OCI-LY7 (cell line): ENCODE measurements at regions not wholly inside any gene's neighbourhood (a gene's known extent, or its start where the extent isn't known, plus 50 kb on each side); places are given as distances from the start of the nearest gene placed in this dataset.

Experiments used
- EZH2phosphoT487 ChIP-seq: fragments of 200-600 bp; sonication (generic); IDR thresholded peaks from 2 replicates; pipeline ENCODE4 v1.6.1; 2018; ENCODE audit warnings: low read depth, borderline replicate concordance, mild to moderate bottlenecking, mixed run types, antibody characterized with exemption, low read length, moderate library complexity, mixed read lengths
- TF ChIP-seq, protein P1 (sequence below): fragments of 200-600 bp; sonication (generic); conservative IDR thresholded peaks from 2 replicates; pipeline ENCODE4 v1.5.1; 2014; ENCODE audit warnings: mild to moderate bottlenecking, antibody characterized with exemption, low read length, moderate library complexity, mixed read lengths

DNA sequence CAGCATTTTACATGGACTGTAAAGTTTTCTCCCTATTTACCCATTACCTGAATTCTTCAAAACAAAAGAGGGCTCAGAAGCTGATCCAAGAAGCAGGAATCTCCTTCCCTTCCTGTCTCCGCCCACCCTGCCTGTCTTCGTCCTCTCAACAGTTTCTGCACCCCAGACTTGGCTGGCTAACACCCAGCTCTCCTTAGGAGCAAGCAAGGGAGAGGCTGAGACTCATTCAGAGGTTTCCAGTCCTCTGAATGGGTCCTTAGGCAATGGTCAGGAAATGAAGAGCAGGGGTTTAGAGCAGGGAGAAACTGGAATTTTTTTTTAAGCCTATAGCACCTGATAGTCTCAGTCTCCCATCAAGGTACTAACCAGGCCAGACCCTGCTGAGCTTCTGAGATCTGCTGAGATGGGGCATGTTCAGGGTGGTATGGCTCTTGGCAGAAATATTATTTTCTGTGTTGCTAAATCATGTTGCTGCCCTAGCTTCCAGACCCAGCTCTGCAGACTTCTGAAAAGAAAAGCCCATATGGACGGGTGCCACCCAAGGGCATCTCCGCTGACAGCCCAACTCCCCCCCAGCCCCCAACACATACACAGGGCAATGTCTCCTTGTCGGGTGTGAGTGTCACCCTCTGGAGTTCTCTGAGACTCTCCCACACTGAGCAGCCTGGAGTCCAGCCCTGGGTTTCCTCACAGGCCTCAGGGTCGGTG lies 74.6 kb upstream of the CD93 start:
- TF ChIP-seq, protein P1, sequence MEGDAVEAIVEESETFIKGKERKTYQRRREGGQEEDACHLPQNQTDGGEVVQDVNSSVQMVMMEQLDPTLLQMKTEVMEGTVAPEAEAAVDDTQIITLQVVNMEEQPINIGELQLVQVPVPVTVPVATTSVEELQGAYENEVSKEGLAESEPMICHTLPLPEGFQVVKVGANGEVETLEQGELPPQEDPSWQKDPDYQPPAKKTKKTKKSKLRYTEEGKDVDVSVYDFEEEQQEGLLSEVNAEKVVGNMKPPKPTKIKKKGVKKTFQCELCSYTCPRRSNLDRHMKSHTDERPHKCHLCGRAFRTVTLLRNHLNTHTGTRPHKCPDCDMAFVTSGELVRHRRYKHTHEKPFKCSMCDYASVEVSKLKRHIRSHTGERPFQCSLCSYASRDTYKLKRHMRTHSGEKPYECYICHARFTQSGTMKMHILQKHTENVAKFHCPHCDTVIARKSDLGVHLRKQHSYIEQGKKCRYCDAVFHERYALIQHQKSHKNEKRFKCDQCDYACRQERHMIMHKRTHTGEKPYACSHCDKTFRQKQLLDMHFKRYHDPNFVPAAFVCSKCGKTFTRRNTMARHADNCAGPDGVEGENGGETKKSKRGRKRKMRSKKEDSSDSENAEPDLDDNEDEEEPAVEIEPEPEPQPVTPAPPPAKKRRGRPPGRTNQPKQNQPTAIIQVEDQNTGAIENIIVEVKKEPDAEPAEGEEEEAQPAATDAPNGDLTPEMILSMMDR, result no peak
- TF ChIP-seq EZH2phosphoT487, result no peak
